GM19043 (cell line): ENCODE measurements at regions not wholly inside any gene's neighbourhood (a gene's known extent, or its start where the extent isn't known, plus 50 kb on each side); places are given as distances from the start of the nearest gene placed in this dataset.

ENCODE experiments used
- ATAC-seq: cut with Tn5 transposase; IDR thresholded peaks from one replicate; pipeline ENCODE4 v1.9.1; 2021; ENCODE audit warnings: low read depth; ENCODE audit not compliant: unreplicated experiment

DNA sequence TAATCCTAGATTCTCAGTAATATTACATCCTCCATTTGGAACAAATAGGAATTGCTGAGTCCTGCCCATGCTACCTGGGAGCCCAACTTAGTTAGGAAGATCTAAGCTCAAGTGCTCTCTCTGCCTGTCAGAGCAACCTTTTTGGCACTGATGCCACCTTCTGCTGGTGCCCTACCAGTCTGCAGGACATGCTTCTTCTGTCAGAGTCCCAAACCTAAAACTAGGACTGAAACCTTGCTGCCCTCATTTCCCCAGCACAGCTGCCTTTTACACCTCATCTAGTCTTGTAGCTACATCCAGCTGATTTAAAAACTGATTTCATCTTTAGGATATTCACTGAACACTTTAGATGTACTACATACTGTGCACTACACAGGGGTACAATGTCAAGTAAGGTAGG lies 118.7 kb downstream of the LYPLAL1 start:
- no peak for ATAC-seq

DNA sequence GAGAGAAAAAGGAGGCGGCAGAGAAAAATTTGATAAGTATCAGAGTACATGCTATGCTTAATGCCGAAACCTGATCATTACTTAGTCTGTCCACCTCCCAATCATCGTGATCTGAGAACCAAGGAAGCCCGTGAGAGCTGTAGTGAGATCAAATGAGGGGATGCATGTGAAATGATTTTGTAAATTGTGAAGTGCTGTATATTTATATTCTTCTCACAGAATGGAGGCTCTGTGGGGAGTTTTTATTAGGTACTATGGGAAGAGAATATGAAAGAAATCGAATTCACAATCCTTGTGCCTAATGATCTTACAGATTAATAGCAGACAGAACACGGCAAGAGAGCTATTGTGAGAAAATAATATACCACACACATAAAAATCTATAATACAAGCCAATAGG lies 115.5 kb downstream of the LYPLAL1 start:
- no peak for ATAC-seq

GRCh38 chr1:219283541-219283940 lies 109.9 kb downstream of the LYPLAL1 start:
- ATAC-seq: no peak

- no peak for ATAC-seq
Measured at GRCh38 chr1:219281831-219282230, 108.2 kb downstream of the LYPLAL1 start.

- no peak for ATAC-seq
Measured at GRCh38 chr1:219279017-219279770, 105.5 kb downstream of the LYPLAL1 start.

GRCh38 chr1:219278288-219278687 lies 104.6 kb downstream of the LYPLAL1 start:
- ATAC-seq: no peak

DNA sequence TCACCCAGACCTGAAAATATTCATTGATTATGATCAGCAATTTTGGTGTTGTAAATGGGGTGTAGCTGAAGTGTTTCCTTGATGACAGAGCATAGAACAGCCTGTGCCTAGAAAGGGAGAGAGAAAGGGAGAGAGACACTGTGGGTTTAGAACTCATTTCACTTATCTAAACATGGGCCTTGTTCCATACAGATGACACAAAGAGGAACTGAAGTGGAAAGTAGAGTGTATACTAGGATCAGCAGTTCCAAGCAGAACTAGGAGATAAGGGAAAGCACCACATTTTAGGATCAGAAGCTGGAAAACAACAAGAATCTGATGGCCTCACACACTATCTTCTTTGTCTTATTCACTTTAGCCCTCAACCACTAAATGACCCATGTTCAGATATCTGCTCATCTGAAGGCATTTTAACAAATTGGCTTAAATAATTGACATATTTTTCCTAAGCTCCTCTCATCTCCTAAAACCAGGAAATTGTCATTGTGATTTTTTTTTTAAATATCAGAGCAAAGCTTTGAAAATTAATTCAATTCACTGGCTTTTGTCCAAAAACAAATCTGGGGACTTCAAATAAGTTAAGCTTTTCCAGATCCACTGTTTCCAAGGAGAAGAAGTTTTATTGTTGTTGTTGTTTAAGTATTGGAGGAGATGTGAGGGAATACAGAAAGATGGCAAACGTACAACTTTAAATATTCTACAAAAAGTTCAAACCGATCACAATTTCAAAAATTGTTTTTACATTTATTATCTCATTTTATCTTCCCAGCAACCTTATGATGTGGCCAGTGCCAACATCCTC lies 103.8 kb downstream of the LYPLAL1 start:
- no peak for ATAC-seq

DNA sequence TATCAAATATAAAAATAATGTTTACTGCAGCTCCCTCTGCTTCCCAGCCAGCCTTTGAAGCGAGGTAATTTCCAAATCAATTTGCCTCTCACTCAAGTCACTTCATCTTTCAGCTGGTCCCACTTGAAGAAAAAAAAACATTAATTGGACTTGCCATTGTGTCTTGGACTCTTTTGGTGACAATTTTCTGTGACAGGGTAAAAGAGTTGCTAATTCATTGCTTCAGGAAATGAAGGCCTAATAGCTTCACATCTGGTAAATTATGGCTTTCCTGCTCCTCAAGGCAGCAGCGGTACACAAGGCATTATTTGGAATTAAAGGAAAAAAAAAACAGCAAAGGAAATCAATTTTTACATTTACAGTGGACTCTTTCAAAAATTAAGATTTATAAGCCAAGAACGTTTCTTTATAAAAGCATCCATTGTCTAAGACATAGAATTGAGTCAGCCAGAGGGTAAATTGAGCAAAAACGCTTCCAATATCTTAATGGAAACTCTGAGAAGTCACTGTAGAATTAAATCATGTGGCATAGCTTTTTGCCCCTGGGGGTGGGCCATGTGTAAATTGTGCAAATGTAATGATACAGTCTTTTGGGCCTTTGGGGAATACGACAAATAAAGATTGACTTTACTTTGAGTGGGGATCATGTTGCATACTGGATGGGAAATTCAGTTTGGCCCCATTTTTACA lies 102.5 kb downstream of the LYPLAL1 start:
- no peak for ATAC-seq

- ATAC-seq: no peak
Measured at GRCh38 chr1:219273088-219273686, 99.5 kb downstream of the LYPLAL1 start.

- ATAC-seq: no peak
Measured at GRCh38 chr1:219271818-219272535, 98.3 kb downstream of the LYPLAL1 start.

- ATAC-seq: no peak
Measured at GRCh38 chr1:219269171-219269570, 95.5 kb downstream of the LYPLAL1 start.

DNA sequence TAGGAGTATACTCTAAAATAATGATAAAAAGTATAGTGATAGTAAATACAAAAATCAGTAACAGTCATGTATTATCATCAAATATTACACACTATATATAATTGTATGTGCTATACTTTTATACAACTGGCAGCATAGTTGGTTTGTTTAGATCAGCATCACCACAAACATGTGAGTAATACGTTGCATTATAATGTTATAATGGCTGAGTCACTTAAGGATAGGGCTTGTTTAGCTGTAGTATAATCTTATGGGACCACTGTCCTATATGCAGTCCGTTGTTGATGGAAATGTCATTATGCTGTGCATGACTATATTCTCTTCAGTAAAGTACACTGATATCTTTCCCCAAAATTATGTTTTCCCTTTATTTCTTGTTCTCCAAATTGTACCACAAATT lies 92.8 kb downstream of the LYPLAL1 start:
- no peak for ATAC-seq

- ATAC-seq: no peak
Measured at GRCh38 chr1:219265026-219265515, 91.4 kb downstream of the LYPLAL1 start.

GRCh38 chr1:219264561-219264960 lies 90.9 kb downstream of the LYPLAL1 start:
- ATAC-seq: no peak
